ENCODE measurements at regions not wholly inside any gene's neighbourhood (a gene's known extent, or its start where the extent isn't known, plus 50 kb on each side); places are given as distances from the start of the nearest gene placed in this dataset.

GRCh38 chr5:73288803-73289720 is 116.1 kb downstream of the TMEM174 start:
- TF ChIP-seq CTCF (IDR thresholded peaks at IDR 0.05; ENCODE audit: extremely low read depth, low read depth, low read length): no peak
- Histone ChIP-seq H3K79me2 (ENCODE audit: insufficient read depth, low read length) (no peaks in the 10 kb centered on the region), H2AFZ (ENCODE audit: low read length) (no peak overlapping the region)

GRCh38 chr5:73286896-73287295 is 113.9 kb downstream of the TMEM174 start:
- Histone ChIP-seq H3K36me3 (ENCODE audit: insufficient read depth, low read length) (no peaks in the 10 kb centered on the region), H3K9me3 (ENCODE audit: low read depth, low read length) (no peaks in the 10 kb centered on the region), H2AFZ (ENCODE audit: low read length) (no peak overlapping the region), H3K4me1 (ENCODE audit: insufficient read depth, low read length) (no peaks in the 10 kb centered on the region), H3K4me2 (ENCODE audit: insufficient read depth, low read length) (no peak overlapping the region), H4K20me1 (ENCODE audit: insufficient read depth, low read length) (no peaks in the 10 kb centered on the region), H3K4me3 (ENCODE audit: insufficient read depth, low read length) (no peak overlapping the region), H3K27ac (ENCODE audit: low read depth, low read length) (no peak overlapping the region), H3K27me3 (ENCODE audit: insufficient read depth, low read length) (no peaks in the 10 kb centered on the region), H3K79me2 (ENCODE audit: insufficient read depth, low read length) (no peaks in the 10 kb centered on the region)
- no peak for TF ChIP-seq CTCF (IDR thresholded peaks at IDR 0.05; ENCODE audit: extremely low read depth, low read depth, low read length)
- DNase-seq (ENCODE audit: insufficient read length, low spot score, missing footprints): no peak

More at GRCh38 chr5:73288803-73289720, 116.1 kb downstream of the TMEM174 start:
- no peaks in the 10 kb centered on the region for H4K20me1 ChIP-seq (ENCODE audit: insufficient read depth, low read length)
- H3K4me2 ChIP-seq (ENCODE audit: insufficient read depth, low read length): no peak overlapping the region
- DNase-seq (ENCODE audit: insufficient read length, low spot score, missing footprints): no peak
- no peak overlapping the region for H3K4me3 ChIP-seq (ENCODE audit: insufficient read depth, low read length)
- H3K27me3 ChIP-seq (ENCODE audit: insufficient read depth, low read length): no peaks in the 10 kb centered on the region
- no peak overlapping the region for H3K27ac ChIP-seq (ENCODE audit: low read depth, low read length)
- no peaks in the 10 kb centered on the region for H3K9me3 ChIP-seq (ENCODE audit: low read depth, low read length)
- no peaks in the 10 kb centered on the region for H3K4me1 ChIP-seq (ENCODE audit: insufficient read depth, low read length)
- H3K36me3 ChIP-seq (ENCODE audit: insufficient read depth, low read length): no peaks in the 10 kb centered on the region

GRCh38 chr5:73284985-73285384 is 112.0 kb downstream of the TMEM174 start:
- H3K36me3 ChIP-seq (ENCODE audit: insufficient read depth, low read length): no peaks in the 10 kb centered on the region
- H3K4me2 ChIP-seq (ENCODE audit: insufficient read depth, low read length): no peak overlapping the region
- no peak overlapping the region for H3K4me3 ChIP-seq (ENCODE audit: insufficient read depth, low read length)
- no peak overlapping the region for H3K27ac ChIP-seq (ENCODE audit: low read depth, low read length)
- no peaks in the 10 kb centered on the region for H3K79me2 ChIP-seq (ENCODE audit: insufficient read depth, low read length)
- H4K20me1 ChIP-seq (ENCODE audit: insufficient read depth, low read length): no peaks in the 10 kb centered on the region
- H3K4me1 ChIP-seq (ENCODE audit: insufficient read depth, low read length): peaks cover 5% of the 10 kb centered on the region
- H3K9me3 ChIP-seq (ENCODE audit: low read depth, low read length): no peaks in the 10 kb centered on the region
- no peak for DNase-seq (ENCODE audit: insufficient read length, low spot score, missing footprints)
- H2AFZ ChIP-seq (ENCODE audit: low read length): no peak overlapping the region
- no peak for TF ChIP-seq CTCF (IDR thresholded peaks at IDR 0.05; ENCODE audit: extremely low read depth, low read depth, low read length)
- no peaks in the 10 kb centered on the region for H3K27me3 ChIP-seq (ENCODE audit: insufficient read depth, low read length)

- no peak overlapping the region for H3K4me2 ChIP-seq (ENCODE audit: insufficient read depth, low read length)
- TF ChIP-seq CTCF (IDR thresholded peaks at IDR 0.05; ENCODE audit: extremely low read depth, low read depth, low read length): no peak
- no peaks in the 10 kb centered on the region for H3K27me3 ChIP-seq (ENCODE audit: insufficient read depth, low read length)
- H3K4me1 ChIP-seq (ENCODE audit: insufficient read depth, low read length): peaks cover 5% of the 10 kb centered on the region
- no peak for DNase-seq (ENCODE audit: insufficient read length, low spot score, missing footprints)
- no peak overlapping the region for H3K4me3 ChIP-seq (ENCODE audit: insufficient read depth, low read length)
- H3K9me3 ChIP-seq (ENCODE audit: low read depth, low read length): no peaks in the 10 kb centered on the region
- no peaks in the 10 kb centered on the region for H4K20me1 ChIP-seq (ENCODE audit: insufficient read depth, low read length)
- H3K79me2 ChIP-seq (ENCODE audit: insufficient read depth, low read length): no peaks in the 10 kb centered on the region
- no peak overlapping the region for H3K27ac ChIP-seq (ENCODE audit: low read depth, low read length)
- no peaks in the 10 kb centered on the region for H3K36me3 ChIP-seq (ENCODE audit: insufficient read depth, low read length)
- no peak overlapping the region for H2AFZ ChIP-seq (ENCODE audit: low read length)
Measured at GRCh38 chr5:73284220-73284795, 111.3 kb downstream of the TMEM174 start.
